GDM1 (cell line): ENCODE measurements at regions not wholly inside any gene's neighbourhood (a gene's known extent, or its start where the extent isn't known, plus 50 kb on each side); places are given as distances from the start of the nearest gene placed in this dataset.
A peak's percentile ranks its signal among the peaks of the same experiment; 100 is the strongest.

Experiments
- DNase-seq: peaks from one replicate; lab custom pipeline; 2025; lab: John Stamatoyannopoulos, UW

GRCh38 chr4:144903953-144904711 is 193.9 kb downstream of the ANAPC10 start:
- DNase-seq, result no peak

DNA sequence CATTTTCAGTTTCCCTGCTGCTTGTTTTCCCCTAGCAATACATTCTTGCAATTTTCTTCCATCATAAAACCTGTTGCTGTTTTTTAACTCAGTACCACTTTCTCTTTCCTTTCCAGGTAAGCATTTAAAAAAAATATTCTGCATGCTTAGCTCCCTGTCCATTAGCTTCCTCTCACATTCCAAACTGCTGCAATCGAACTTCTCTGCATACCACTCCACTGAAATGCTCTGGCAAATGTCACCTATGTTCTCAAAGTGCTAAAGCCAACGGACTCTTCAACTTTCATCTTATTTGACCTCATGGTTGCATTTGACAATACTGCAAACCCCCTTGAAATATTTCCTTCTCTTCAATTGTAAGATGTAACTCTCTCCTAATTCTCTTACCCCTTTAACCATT is 192.7 kb downstream of the ANAPC10 start:
- no peak for DNase-seq

DNA sequence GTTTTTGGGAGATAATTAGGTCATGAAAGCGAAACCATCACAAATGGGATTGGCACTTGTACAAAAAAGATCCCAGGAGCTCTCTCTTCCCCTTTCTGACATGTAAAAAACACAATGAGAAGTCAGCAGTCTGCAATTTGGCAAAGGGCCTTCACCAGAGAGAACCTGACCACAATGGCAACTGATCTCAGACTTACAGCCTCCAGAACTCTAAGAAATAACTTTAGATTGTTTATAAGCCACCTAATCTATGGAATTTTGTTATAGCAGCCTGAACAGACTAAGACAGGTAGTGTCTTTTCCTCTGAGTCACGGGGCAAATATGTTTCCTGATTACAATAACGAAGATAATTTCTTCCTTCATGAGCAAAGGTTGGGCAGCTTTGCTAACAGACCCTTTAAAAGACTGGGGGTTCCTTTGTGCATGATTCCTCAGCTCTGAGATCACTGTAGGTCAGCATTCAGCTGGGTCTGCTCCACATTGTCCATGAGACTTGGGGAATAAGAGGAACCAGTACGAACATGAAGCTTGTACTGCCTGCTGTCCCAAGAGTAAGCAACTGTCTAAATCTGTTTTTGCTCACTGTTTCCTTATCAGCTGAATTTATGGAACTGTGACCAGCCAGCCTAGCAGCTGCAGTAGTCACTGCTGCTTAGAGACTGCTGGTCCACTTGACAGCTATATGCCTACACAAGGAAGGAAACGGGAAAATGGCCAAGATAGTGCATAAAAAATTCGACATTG is 191.6 kb downstream of the ANAPC10 start:
- DNase-seq, result peak; percentile 4

DNA sequence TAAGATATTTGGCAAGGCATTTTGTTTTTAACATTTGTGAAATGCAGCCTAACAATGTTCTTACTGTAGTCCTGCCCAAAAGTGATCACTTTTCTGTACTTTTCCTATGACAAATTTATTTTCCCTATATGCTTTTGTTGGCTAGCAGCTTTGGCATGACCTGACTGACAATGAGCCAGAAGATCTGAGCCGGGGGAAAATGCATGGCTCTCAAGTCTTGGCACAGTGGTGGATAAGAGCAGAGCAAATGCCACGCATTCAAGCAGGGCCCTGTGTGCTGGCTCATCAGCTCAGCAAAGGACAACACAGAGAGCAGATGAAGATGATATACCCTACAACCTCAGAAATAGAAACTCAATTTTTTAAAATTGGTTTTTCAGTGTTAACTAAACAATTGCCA is 187.3 kb downstream of the ANAPC10 start:
- no peak for DNase-seq
